ENCODE measurements at regions not wholly inside any gene's neighbourhood (a gene's known extent, or its start where the extent isn't known, plus 50 kb on each side); places are given as distances from the start of the nearest gene placed in this dataset.

DNA sequence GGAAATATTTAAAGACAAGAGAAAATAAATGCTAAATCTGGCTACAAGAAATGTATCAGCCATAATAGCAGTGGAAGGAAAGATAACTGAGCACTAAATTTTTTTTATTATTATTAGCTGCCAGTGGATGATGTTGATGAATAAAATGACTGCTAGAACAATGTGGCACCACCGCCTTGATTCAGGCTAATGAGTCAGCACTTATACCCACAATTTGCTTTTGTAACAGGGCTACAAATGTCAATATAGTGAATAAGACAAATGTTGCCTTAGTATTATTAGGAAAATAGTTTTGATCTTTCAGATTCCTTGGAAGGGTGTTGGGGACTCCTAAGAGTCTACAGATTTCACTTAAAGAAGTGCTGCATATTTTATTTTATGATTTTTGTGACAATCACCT, 555.2 kb upstream of the GRAMD2B start:
- no peak for TF ChIP-seq CTCF (IDR thresholded peaks at IDR 0.05; ENCODE audit: insufficient read depth, low read length, poor library complexity, severe bottlenecking)
- Histone ChIP-seq H3K27me3 (ENCODE audit: control insufficient read depth, insufficient read depth, low read length) (no peaks in the 10 kb centered on the region), H3K36me3 (ENCODE audit: control insufficient read depth, insufficient read depth, low read length) (no peaks in the 10 kb centered on the region), H3K4me3 (ENCODE audit: low read depth, low read length) (no peak overlapping the region)
- DNase-seq (ENCODE audit: low read depth), result no peak

- Histone ChIP-seq H3K4me3 (ENCODE audit: low read depth, low read length) (no peak overlapping the region), H3K36me3 (ENCODE audit: control insufficient read depth, insufficient read depth, low read length) (no peaks in the 10 kb centered on the region), H3K27me3 (ENCODE audit: control insufficient read depth, insufficient read depth, low read length) (no peaks in the 10 kb centered on the region)
- no peak for TF ChIP-seq CTCF (IDR thresholded peaks at IDR 0.05; ENCODE audit: insufficient read depth, low read length, poor library complexity, severe bottlenecking)
- DNase-seq (ENCODE audit: low read depth), result no peak
These were observed 553.0 kb upstream of the GRAMD2B start for GRCh38 chr5:125870256-125870655.

DNA sequence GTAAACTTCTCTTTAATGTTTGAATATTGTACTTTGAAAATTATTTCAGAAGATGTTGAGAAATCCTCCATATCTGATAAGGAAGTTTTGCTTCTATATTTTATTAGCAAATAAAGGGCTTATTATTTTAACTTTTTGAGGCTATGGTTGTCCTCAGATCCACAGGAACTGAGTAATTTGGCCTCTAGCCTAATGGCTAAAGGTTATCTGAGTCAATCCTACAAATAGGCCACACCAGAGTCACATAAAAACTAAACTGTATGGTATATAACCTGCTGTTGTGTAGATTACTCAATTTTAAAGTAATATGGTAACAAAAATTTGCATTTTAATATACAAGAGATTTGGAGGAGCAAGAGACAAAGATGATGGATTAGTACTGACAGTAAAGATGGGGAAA, 549.2 kb upstream of the GRAMD2B start:
- no peak overlapping the region for H3K4me3 ChIP-seq (ENCODE audit: low read depth, low read length)
- no peaks in the 10 kb centered on the region for H3K27me3 ChIP-seq (ENCODE audit: control insufficient read depth, insufficient read depth, low read length)
- no peak for DNase-seq (ENCODE audit: low read depth)
- TF ChIP-seq CTCF (IDR thresholded peaks at IDR 0.05; ENCODE audit: insufficient read depth, low read length, poor library complexity, severe bottlenecking), result no peak
- H3K36me3 ChIP-seq (ENCODE audit: control insufficient read depth, insufficient read depth, low read length), result no peaks in the 10 kb centered on the region

GRCh38 chr5:125874717-125875116, 548.5 kb upstream of the GRAMD2B start:
- H3K4me3 ChIP-seq (ENCODE audit: low read depth, low read length), result no peak overlapping the region
- H3K27me3 ChIP-seq (ENCODE audit: control insufficient read depth, insufficient read depth, low read length), result no peaks in the 10 kb centered on the region
- no peak for DNase-seq (ENCODE audit: low read depth)
- peak; percentile 3 for TF ChIP-seq CTCF (IDR thresholded peaks at IDR 0.05; ENCODE audit: insufficient read depth, low read length, poor library complexity, severe bottlenecking)
- no peaks in the 10 kb centered on the region for H3K36me3 ChIP-seq (ENCODE audit: control insufficient read depth, insufficient read depth, low read length)

DNA sequence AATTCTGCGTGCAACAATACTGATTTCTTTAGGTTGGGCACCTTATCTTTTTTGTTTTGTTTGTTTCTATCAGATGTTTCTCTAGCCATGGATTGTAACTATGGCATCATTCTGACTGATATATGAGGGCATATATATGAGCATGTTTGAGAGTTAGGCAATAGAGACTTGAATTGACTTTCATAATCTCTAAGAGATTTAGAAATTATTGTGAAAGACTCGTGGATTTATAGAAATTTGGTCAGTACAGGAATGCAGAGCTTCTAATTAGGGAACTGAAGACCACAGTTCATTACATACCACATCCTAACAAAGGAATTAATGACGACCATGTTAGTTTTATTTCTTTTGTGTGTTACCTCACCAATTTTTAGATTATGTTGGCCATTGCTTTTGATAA, 546.0 kb upstream of the GRAMD2B start:
- DNase-seq (ENCODE audit: low read depth), result no peak
- no peak for TF ChIP-seq CTCF (IDR thresholded peaks at IDR 0.05; ENCODE audit: insufficient read depth, low read length, poor library complexity, severe bottlenecking)
- Histone ChIP-seq H3K27me3 (ENCODE audit: control insufficient read depth, insufficient read depth, low read length) (no peaks in the 10 kb centered on the region), H3K4me3 (ENCODE audit: low read depth, low read length) (no peak overlapping the region), H3K36me3 (ENCODE audit: control insufficient read depth, insufficient read depth, low read length) (no peaks in the 10 kb centered on the region)

DNA sequence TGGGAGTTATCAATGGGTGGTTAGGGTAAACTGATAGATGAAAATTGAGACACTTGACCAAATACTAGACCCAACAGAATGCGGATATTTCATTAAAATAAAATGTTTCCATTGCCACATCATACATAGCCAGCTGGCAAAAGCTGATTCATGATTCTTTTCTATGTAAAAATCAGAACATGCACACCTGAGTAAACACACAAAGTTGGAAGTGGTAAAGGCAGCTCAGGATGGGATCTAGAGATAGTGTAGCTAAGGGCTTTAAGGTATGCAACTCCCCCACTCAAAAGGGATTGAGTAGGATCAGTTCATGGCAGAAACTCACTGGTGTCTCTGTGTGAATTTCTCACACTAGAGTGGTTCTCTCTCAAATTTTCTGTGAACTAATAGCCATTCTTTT, 541.1 kb upstream of the GRAMD2B start:
- Histone ChIP-seq H3K27me3 (ENCODE audit: control insufficient read depth, insufficient read depth, low read length) (no peaks in the 10 kb centered on the region), H3K4me3 (ENCODE audit: low read depth, low read length) (no peak overlapping the region), H3K36me3 (ENCODE audit: control insufficient read depth, insufficient read depth, low read length) (no peaks in the 10 kb centered on the region)
- TF ChIP-seq CTCF (IDR thresholded peaks at IDR 0.05; ENCODE audit: insufficient read depth, low read length, poor library complexity, severe bottlenecking), result no peak
- no peak for DNase-seq (ENCODE audit: low read depth)

Data from kidney epithelial cell (primary cell).